ENCODE measurements at regions not wholly inside any gene's neighbourhood (a gene's known extent, or its start where the extent isn't known, plus 50 kb on each side); places are given as distances from the start of the nearest gene placed in this dataset.

DNA sequence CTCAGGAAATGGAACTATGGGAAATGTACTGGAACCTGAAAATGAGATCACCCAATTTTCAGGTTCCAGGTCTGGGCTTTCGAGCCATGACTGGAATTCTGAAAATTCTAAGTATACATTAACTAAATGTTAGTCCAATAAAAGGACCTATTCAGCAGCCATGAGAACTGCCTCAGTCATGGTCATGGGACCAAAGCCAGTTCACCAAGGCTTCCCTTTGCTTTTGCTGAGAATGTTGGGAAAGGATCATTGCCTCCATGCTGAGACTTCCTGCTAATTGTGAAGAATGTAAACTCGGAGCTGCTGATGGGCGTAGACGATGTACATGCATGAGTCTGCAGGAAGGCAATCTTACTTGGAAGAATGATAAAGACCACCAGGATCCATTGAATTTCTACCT is 624.4 kb upstream of the SOX11 start:
- in situ Hi-C loops (cut with MboI; ENCODE audit: low pct_unique_long_range_greater_than_20kb in 2 of 9, low sequenced_read_pairs in 9 of 9, unreplicated experiment in 9 of 9): no loop called here
- WGBS, 10 experiments: 13 to 100% (median 83%) methylated on average over 1 to 4 of the region's 4 CpGs
- Histone ChIP-seq H3K4me3 (no peak overlapping the region), H3K27ac (no peak overlapping the region), H3K4me1 (replicated peaks in 1 of 2) (peaks cover 2 to 6% of the 10 kb centered on the region in 2 donors)
- no peak for ATAC-seq (replicated peaks in 6 of 8)

DNA sequence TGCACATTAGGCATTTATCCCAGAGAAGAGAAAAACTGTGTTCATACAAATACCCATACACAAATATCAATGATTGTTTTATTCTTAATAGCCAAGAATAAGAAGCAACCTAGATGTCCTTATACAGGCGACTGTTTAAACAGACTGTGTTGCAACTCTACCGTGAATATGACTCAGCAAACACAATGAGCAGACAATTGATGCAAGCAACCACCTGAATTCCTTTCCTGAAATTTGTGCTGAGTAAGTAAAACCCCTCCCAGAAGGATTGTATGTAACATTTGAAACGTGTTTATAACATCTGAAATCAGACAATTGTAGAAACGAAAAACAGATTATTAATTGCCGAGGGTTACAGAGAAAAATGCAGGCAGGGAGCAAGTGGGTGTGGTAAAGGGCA is 621.9 kb upstream of the SOX11 start:
- Histone ChIP-seq H3K4me1 (replicated peaks in 1 of 2) (peaks cover 0 to 3% of the 10 kb centered on the region in 2 donors), H3K4me3 (no peak overlapping the region), H3K27ac (no peak overlapping the region)
- in situ Hi-C loops (cut with MboI; ENCODE audit: low pct_unique_long_range_greater_than_20kb in 2 of 9, low sequenced_read_pairs in 9 of 9, unreplicated experiment in 9 of 9): no loop called here
- ATAC-seq (replicated peaks in 6 of 8): peak in 4 of 8 experiments; percentile 19 to 56 (median 48)
- WGBS, 10 experiments: 7 to 71% (median 41%) methylated on average over 2 to 5 of the region's 5 CpGs

DNA sequence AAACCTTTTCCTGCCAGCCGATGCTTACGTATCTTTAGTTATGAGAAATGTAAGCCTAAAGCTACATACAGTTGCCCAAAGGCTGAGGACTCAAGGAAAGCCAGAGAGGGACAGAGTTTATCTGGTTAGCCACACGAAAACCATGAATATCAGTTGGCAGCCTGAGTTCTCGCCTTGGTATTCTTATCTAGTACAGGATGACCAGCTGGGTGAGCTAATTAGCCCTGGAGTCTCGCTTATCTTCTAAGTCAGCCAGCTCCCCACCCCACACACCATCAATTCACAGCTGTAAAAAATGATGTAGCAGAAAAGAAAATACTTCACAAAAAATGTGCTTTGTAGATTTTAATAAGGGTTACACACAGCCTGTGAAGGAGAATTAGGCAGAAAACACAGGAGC is 617.5 kb upstream of the SOX11 start:
- ATAC-seq (replicated peaks in 6 of 8): no peak
- in situ Hi-C loops (cut with MboI; ENCODE audit: low pct_unique_long_range_greater_than_20kb in 2 of 9, low sequenced_read_pairs in 9 of 9, unreplicated experiment in 9 of 9): no loop called here
- 3 to 93% (median 60%) methylated on average over 1 to 5 of the region's 5 CpGs; no CpG with 5 or more reads in 1 of the 10 experiments for WGBS, 10 experiments

GRCh38 chr2:5076599-5076998 is 615.6 kb upstream of the SOX11 start:
- Histone ChIP-seq H3K4me1 (replicated peaks in 1 of 2) (no peaks in the 10 kb centered on the region), H3K4me3 (no peak overlapping the region), H3K27ac (no peak overlapping the region)
- no peak for ATAC-seq (replicated peaks in 6 of 8)
- in situ Hi-C loops (cut with MboI; ENCODE audit: low pct_unique_long_range_greater_than_20kb in 2 of 9, low sequenced_read_pairs in 9 of 9, unreplicated experiment in 9 of 9): no loop called here
- 0 to 69% (median 45%) methylated on average over 1 to 3 of the region's 3 CpGs; no CpG with 5 or more reads in 3 of the 10 experiments for WGBS, 10 experiments

More for the DNA sequence above, 617.5 kb upstream of the SOX11 start:
- Histone ChIP-seq H3K4me1 (replicated peaks in 1 of 2) (peaks cover 0 to 3% of the 10 kb centered on the region in 2 donors), H3K27ac (no peak overlapping the region), H3K4me3 (no peak overlapping the region)

DNA sequence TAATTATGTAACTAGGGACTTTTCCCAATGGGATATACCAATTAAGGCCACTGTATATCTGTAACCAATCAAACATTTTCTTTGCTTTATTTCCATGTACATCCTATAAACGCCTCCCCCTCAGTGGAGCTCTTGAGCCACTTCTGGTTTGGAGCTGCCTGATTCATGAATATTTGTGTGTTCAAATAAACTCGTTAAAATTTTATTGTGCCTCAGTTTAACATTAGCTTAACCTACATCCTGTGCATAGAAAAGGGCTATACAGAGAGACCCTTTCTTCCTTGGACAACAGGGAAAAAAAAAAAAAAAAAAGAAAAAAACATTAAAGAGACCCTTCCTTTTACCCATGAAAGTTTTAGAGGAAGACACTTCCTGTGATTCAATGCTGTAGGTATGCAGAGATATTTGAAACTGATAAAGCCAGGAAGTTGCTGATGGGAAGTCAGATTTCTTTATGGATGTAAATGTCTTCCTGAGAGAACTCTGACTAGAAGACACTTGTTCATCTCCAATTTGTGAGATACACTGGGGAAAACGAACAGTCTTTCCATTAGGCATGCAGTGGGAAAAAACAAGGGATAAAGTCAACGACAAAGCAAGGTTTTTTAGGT is 614.6 kb upstream of the SOX11 start:
- peak in 1 of 8 experiments; percentile 25 for ATAC-seq (replicated peaks in 6 of 8)
- in situ Hi-C loops (cut with MboI; ENCODE audit: low pct_unique_long_range_greater_than_20kb in 2 of 9, low sequenced_read_pairs in 9 of 9, unreplicated experiment in 9 of 9): no loop called here
- Histone ChIP-seq H3K4me3 (no peak overlapping the region), H3K27ac (no peak overlapping the region), H3K4me1 (replicated peaks in 1 of 2) (no peaks in the 10 kb centered on the region)
- 6 to 81% (median 36%) methylated on average over 2 to 4 of the region's 4 CpGs for WGBS, 10 experiments

GRCh38 chr2:5083402-5083801 is 608.8 kb upstream of the SOX11 start:
- in situ Hi-C loops (cut with MboI; ENCODE audit: low pct_unique_long_range_greater_than_20kb in 2 of 9, low sequenced_read_pairs in 9 of 9, unreplicated experiment in 9 of 9): no loop called here
- peak in 2 of 8 experiments; percentile 49 to 65 for ATAC-seq (replicated peaks in 6 of 8)
- 0 to 86% (median 65%) methylated on average over 1 to 3 of the region's 3 CpGs; no CpG with 5 or more reads in 2 of the 10 experiments for WGBS, 10 experiments
- H3K4me1 ChIP-seq (replicated peaks in 1 of 2): peaks cover 0 to 4% of the 10 kb centered on the region in 2 donors
- no peak overlapping the region for H3K27ac ChIP-seq
- H3K4me3 ChIP-seq: no peak overlapping the region

DNA sequence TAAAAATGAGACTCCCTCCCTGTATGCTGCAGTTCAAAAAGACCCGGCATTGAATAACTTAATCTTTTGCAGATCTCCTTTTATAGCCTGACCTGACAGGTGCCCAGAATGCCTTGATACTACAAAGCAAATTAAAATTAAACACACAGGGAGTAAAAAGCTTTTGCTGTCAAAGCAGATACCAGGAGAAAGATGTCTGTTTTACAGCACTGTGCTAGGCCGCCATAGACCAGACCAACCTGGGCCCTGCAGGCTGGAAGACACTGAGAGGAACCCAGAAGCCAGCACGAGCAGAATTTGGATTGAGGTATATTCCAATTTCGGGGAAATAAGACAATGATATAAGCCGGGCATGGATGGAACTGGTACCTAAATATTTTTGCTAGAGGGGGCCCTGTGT is 602.8 kb upstream of the SOX11 start:
- H3K4me1 ChIP-seq (replicated peaks in 1 of 2): peaks cover 8 to 16% of the 10 kb centered on the region in 2 donors
- 0 to 93% (median 33%) methylated on average over 1 to 5 of the region's 5 CpGs; no CpG with 5 or more reads in 2 of the 10 experiments for WGBS, 10 experiments
- in situ Hi-C loops (cut with MboI; ENCODE audit: low pct_unique_long_range_greater_than_20kb in 2 of 9, low sequenced_read_pairs in 9 of 9, unreplicated experiment in 9 of 9): no loop called here
- H3K4me3 ChIP-seq: no peak overlapping the region
- peak in 5 of 8 experiments; percentile 21 to 60 (median 45) for ATAC-seq (replicated peaks in 6 of 8)
- peak overlapping the region in 1 of 2 donors; percentile 9 for H3K27ac ChIP-seq

GRCh38 chr2:5093056-5093455 is 599.1 kb upstream of the SOX11 start:
- in situ Hi-C loops (cut with MboI; ENCODE audit: low pct_unique_long_range_greater_than_20kb in 2 of 9, low sequenced_read_pairs in 9 of 9, unreplicated experiment in 9 of 9): no loop called here
- no peak overlapping the region for H3K4me3 ChIP-seq
- ATAC-seq (replicated peaks in 6 of 8): no peak
- no peak overlapping the region for H3K27ac ChIP-seq
- H3K4me1 ChIP-seq (replicated peaks in 1 of 2): peaks cover 8 to 16% of the 10 kb centered on the region in 2 donors

DNA sequence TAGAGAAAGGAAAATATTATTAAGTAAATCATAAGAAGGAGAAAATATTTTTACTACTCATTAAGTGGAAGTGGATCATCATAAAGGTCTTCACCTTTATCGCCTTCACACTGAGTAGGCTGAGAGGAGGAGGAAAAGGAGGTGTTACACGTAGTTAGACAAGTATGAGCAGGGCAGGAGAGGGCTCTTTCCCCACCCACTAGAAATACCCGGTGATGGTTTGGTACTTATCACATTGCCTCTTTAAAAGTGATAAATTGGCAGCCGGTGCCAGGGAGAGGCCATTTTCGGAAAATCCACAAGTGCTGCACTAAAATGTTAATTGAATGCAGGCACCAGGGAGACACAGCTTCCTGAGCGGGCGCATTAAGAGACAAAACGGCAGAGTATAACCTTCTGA is 598.7 kb upstream of the SOX11 start:
- no peak overlapping the region for H3K4me3 ChIP-seq
- WGBS, 10 experiments: 4 to 92% (median 83%) methylated on average over 2 to 8 of the region's 8 CpGs; no CpG with 5 or more reads in 1 of the 10 experiments
- H3K27ac ChIP-seq: no peak overlapping the region
- peaks cover 8 to 14% of the 10 kb centered on the region in 2 donors for H3K4me1 ChIP-seq (replicated peaks in 1 of 2)
- in situ Hi-C loops (cut with MboI; ENCODE audit: low pct_unique_long_range_greater_than_20kb in 2 of 9, low sequenced_read_pairs in 9 of 9, unreplicated experiment in 9 of 9): no loop called here
- no peak for ATAC-seq (replicated peaks in 6 of 8)

DNA sequence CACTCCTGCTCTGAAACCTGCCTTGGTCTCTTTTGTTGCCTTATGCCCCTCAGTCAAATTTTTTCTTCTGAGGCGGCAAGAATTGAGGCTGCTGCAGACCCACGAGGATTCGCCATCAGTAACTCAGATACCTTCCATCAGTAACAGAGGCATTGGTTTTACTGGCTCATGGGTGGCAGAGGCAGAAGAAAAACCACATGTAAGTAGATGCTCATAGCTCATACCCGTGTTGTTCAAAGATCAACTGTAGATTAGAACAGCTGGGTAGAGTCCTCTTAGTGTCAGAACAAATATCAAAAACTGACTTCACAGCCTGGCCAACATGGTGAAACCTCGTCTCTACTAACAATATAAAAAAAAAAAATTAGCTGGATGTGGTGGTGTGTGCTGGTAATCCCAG is 598.0 kb upstream of the SOX11 start:
- H3K4me1 ChIP-seq (replicated peaks in 1 of 2): peaks cover 5 to 7% of the 10 kb centered on the region in 2 donors
- in situ Hi-C loops (cut with MboI; ENCODE audit: low pct_unique_long_range_greater_than_20kb in 2 of 9, low sequenced_read_pairs in 9 of 9, unreplicated experiment in 9 of 9): no loop called here
- no peak for ATAC-seq (replicated peaks in 6 of 8)
- WGBS, 10 experiments: 0 to 100% (median 72%) methylated on average over 1 to 5 of the region's 5 CpGs
- H3K27ac ChIP-seq: no peak overlapping the region
- H3K4me3 ChIP-seq: no peak overlapping the region

- ATAC-seq (replicated peaks in 6 of 8): no peak
- 0 to 100% (median 82%) methylated on average over 1 of the region's 1 CpG; no CpG with 5 or more reads in 2 of the 10 experiments for WGBS, 10 experiments
Observed at GRCh38 chr2:5098286-5098685, 593.9 kb upstream of the SOX11 start.

DNA sequence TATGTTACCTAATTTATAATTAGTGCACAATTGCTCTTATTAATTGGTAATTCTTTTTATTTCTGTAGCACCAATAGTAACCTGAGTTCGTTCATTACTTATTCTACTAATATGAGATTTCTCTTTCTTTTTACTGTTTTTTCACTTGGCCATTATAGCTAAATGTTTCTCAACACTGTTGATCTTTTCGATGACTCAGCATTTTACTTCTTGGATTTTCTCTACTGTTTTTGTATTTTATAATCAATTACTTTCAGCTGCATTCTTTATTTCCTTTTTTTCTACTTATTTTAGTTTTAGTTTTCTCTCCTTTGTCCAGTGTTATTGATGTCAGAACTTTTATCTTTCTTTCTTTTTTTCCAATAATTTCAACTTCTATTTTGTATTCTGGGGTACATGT is 589.4 kb upstream of the SOX11 start:
- Histone ChIP-seq H3K27ac (no peak overlapping the region), H3K4me1 (replicated peaks in 1 of 2) (no peaks in the 10 kb centered on the region), H3K4me3 (no peak overlapping the region)
- in situ Hi-C loops (cut with MboI; ENCODE audit: low pct_unique_long_range_greater_than_20kb in 2 of 9, low sequenced_read_pairs in 9 of 9, unreplicated experiment in 9 of 9): no loop called here
- no peak for ATAC-seq (replicated peaks in 6 of 8)
- 7 to 95% (median 81%) methylated on average over 2 of the region's 2 CpGs for WGBS, 10 experiments

More at GRCh38 chr2:5098286-5098685, 593.9 kb upstream of the SOX11 start:
- H3K4me3 ChIP-seq: no peak overlapping the region
- no peaks in the 10 kb centered on the region for H3K4me1 ChIP-seq (replicated peaks in 1 of 2)
- in situ Hi-C loops (cut with MboI; ENCODE audit: low pct_unique_long_range_greater_than_20kb in 2 of 9, low sequenced_read_pairs in 9 of 9, unreplicated experiment in 9 of 9): no loop called here
- no peak overlapping the region for H3K27ac ChIP-seq

DNA sequence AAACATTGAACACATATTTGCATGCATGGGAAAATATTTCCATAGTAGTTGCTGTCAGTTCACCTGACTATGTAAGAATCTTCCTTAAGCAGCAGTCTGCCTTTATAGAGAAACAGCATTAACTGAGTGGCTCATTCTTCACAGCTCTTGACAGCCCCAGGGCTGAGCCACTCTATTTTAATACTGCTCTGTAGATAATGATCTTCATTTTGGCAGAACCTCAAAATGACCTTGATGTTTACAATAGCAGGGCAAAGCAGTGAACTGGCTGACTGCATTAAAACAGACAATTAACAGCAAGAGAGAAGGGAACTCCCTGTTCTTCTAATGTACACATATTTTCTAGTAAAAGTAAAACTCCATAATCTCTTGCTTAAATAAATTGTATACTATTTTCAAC is 580.6 kb upstream of the SOX11 start:
- ATAC-seq (replicated peaks in 6 of 8): peak in 6 of 8 experiments; percentile 95 to 99 (median 98)
- H3K27ac ChIP-seq: no peak overlapping the region

GRCh38 chr2:5119046-5119445 is 573.1 kb upstream of the SOX11 start:
- no peak for ATAC-seq (replicated peaks in 6 of 8)
- Histone ChIP-seq H3K27ac (no peak overlapping the region), H3K4me1 (replicated peaks in 1 of 2) (peaks cover 0 to 14% of the 10 kb centered on the region in 2 donors), H3K4me3 (no peak overlapping the region)
- in situ Hi-C loops (cut with MboI; ENCODE audit: low pct_unique_long_range_greater_than_20kb in 2 of 9, low sequenced_read_pairs in 9 of 9, unreplicated experiment in 9 of 9): no loop called here

More for the DNA sequence above, 580.6 kb upstream of the SOX11 start:
- H3K4me3 ChIP-seq: no peak overlapping the region
- peaks cover 0 to 5% of the 10 kb centered on the region in 2 donors for H3K4me1 ChIP-seq (replicated peaks in 1 of 2)
- in situ Hi-C loops (cut with MboI; ENCODE audit: low pct_unique_long_range_greater_than_20kb in 2 of 9, low sequenced_read_pairs in 9 of 9, unreplicated experiment in 9 of 9): no loop called here

Measured in motor neuron (in vitro differentiated cells).